GM18511 (cell line): ENCODE measurements at regions not wholly inside any gene's neighbourhood (a gene's known extent, or its start where the extent isn't known, plus 50 kb on each side); places are given as distances from the start of the nearest gene placed in this dataset.
"Not testable (repeated sequence)": the region's sequence is repeated elsewhere in the genome, so short reads cannot be mapped to it uniquely, and the experiment has no call there.

Experiments
- ATAC-seq: cut with Tn5 transposase; IDR thresholded peaks from one replicate; pipeline ENCODE4 v1.9.1; 2021; ENCODE audit warnings: mild to moderate bottlenecking, moderate library complexity; ENCODE audit not compliant: unreplicated experiment

- not testable (repeated sequence) for ATAC-seq
Observed at GRCh38 chr9:113739605-113740507, 136.3 kb upstream of the ZNF618 start.

GRCh38 chr9:113740508-113741500, 135.3 kb upstream of the ZNF618 start:
- not testable (repeated sequence) for ATAC-seq

DNA sequence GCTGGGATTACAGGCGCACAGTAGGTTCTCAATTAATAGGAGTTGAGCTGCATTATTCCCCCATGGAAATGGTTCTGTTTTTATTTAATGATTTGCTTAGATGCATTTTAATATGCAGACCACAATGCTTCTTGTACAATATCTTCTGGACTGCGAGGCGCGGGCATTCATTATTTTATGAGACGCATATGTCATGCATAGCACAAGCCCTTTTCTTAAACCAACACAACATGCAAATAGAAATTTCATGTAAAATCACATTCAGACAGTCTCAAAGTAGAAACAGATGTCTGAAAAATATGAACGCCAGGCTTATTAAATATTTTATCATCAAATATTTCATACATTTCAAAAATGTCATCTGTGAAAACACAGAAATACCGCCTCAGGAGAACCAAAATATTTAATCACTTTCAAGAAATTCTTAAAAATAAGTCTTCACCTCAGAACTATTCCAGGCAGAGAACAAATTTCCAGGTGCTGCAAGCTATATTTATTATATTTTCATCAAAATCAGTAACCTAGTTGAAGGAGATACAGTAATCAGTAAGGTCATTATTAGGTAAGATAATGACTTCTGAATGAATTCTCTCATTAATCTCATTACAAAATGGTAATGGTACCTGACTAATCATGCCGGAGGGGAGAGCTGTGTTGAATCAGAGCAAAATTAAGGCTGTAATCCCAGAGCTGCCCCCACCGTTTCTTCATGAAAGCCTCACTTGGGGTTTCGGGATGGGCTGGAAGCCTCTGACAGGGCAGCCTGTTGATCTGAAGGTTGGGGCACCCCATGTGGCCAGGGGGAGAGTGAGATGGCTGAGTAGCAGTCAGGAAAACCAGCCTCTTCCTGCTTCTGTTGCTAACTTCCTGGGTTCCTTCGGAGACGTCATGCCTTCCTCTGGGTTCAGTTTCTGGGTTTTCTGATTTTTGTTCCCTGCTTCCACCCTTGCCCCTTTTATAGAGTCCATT, 133.9 kb upstream of the ZNF618 start:
- ATAC-seq: no peak

GRCh38 chr9:113742878-113743277, 133.2 kb upstream of the ZNF618 start:
- ATAC-seq: no peak

- no peak for ATAC-seq
Observed at GRCh38 chr9:113746486-113746885, 129.6 kb upstream of the ZNF618 start.

DNA sequence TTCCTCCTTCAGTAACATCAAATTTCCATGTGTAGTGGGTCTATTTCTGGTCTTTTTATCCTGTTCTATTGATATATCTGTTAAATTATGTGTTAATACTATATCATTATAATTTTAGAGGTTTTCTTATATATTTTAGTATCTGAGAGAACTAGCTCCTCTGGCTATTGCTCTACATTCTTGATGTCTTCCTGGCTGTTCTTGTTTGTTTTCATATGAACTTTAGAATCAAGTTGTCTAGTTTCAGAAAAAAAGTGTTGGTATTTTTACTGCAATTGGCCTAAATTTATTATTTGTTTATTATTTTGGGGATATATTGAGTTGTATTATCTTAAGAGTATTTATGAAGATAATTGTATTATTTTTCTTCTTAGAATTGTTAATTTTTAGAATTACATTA, 128.0 kb upstream of the ZNF618 start:
- no peak for ATAC-seq

GRCh38 chr9:113753398-113754119, 122.5 kb upstream of the ZNF618 start:
- no peak for ATAC-seq

DNA sequence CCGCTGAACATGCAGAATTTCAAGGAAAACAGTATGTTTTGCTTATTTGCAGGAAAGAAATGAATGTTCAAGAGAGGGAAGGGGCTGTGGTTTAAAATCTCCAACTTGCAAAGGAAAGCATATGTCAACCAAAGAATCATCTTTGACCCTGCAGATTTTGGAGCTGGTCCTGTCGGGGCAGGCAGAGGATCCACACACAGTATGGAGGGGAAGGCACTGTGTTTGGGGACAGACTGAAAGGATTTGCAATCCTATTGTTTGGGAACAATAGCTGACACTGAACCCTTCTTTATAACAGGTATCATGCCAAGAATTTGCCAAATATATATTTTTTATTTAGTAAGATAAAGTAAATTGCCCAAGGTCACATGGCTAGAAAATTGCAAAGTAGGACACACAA, 121.4 kb upstream of the ZNF618 start:
- no peak for ATAC-seq

DNA sequence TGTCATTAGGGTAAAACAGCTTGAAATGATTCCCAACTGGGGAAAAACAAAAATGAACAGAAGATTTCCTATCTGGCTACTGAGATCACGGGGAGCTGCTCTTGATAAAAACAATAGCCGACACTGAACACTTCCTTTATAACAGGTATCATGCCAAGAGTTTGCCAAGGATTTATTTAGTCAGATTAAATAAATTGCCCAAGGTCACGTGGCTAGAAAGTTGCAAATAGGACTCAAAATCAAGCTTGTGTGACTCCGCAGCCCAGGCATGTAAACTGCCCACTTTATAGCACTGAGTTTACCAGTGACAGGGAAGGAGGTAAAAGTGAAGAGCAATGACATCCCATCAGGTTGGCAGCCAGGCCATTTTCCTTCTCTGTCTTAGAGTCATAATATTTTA, 120.7 kb upstream of the ZNF618 start:
- ATAC-seq: no peak

- no peak for ATAC-seq
Observed at GRCh38 chr9:113756476-113757192, 119.5 kb upstream of the ZNF618 start.

DNA sequence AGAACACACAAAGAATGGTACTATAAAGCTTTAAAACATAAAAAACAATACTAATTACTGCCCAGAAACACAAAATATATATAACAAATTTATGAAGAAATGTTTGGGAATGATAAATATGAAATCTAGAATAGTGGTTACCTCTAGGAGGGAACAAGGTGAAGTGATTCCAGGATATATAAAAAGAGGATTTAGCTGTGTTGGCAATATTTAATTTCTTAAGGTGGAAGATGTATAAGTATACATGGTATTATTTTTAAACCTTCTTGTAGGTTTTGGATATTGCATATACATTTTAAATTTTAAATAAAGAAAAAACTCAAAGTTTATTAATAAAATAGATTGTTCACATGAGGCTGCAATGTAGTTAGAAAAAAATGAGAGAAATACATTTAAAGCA, 112.7 kb upstream of the ZNF618 start:
- ATAC-seq: no peak

DNA sequence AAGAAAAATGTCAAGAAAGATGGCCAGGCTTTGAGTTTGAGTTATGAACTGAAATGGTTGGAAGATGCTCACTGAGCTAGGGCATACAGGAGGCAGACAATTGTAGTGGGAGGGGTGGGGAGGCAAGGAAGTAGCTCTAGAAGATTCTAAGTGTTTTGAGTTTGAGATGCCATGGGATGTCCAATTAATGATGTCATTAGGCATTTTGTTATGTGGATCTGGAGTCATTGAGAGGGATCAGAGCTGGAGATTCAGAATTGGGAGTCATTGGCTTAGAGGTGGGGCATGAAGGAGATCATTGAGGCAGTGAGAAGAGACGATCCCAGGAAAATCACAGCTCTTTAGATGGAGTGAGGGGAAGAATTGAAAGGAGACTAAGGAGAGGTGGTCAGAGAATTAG, 111.5 kb upstream of the ZNF618 start:
- ATAC-seq: no peak

DNA sequence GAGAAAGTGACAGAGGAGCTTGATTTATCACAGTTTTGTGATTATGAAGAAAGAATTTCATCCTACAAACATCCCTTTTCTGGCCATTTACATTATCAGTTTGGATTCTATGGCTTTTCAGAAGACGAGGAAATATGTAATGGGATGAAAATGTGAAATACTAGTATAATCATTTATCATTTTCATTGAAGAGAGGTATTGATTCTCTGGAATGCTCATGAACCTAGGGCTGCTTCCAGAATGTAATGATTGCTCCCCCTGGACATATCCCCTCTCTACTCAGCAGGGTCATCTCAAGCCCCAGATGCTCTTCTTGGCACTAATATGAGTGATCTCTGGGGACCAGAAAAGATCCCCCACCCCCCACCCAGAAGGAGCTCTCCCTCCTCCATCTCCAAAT, 106.7 kb upstream of the ZNF618 start:
- ATAC-seq: no peak

GRCh38 chr9:113770396-113770795, 105.7 kb upstream of the ZNF618 start:
- ATAC-seq: no peak

GRCh38 chr9:113771199-113771598, 104.9 kb upstream of the ZNF618 start:
- ATAC-seq: no peak

- no peak for ATAC-seq
Observed at GRCh38 chr9:113772121-113772810, 103.8 kb upstream of the ZNF618 start.

DNA sequence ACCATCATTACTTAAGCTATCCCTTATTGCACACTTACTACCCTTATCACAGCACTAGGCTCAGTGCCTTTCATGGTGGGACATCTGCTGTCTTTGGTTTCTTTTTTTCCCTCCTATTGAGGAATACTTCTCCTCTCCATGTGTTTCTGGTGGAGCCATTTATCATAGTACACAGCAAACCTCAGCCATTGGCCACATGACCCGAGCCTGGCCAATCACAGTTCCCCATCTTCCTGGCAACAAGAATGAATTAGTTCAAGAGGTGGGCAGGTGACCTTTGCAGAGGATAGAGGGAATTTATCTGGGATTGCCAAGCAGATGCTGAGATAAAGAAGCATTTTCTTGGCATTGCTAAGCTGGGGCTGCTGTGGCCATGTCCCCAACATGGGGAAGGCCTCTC, 101.1 kb upstream of the ZNF618 start:
- ATAC-seq: no peak

- no peak for ATAC-seq
Observed at GRCh38 chr9:113775749-113776148, 100.4 kb upstream of the ZNF618 start.

GRCh38 chr9:113776194-113776593, 99.9 kb upstream of the ZNF618 start:
- no peak for ATAC-seq
